ENCODE measurements at regions not wholly inside any gene's neighbourhood (a gene's known extent, or its start where the extent isn't known, plus 50 kb on each side); places are given as distances from the start of the nearest gene placed in this dataset.
A peak's percentile ranks its signal among the peaks of the same experiment; 100 is the strongest.
"Not testable (repeated sequence)": the region's sequence is repeated elsewhere in the genome, so short reads cannot be mapped to it uniquely, and the experiment has no call there.

GRCh38 chr1:206317878-206318514 lies 114.7 kb downstream of the SRGAP2 start:
- not testable (repeated sequence) for DNase-seq (ENCODE audit: low spot score); H3K27ac ChIP-seq (ENCODE audit: low read depth in 1 of 2, low read length in 2 of 2); H3K9ac ChIP-seq (ENCODE audit: low read depth in 1 of 2, low read length in 2 of 2); H3K27me3 ChIP-seq (ENCODE audit: control insufficient read depth in 4 of 4, insufficient read depth in 4 of 4, low read length in 3 of 4); H3K4me1 ChIP-seq (ENCODE audit: control insufficient read depth in 4 of 4, insufficient read depth in 4 of 4, low read length in 3 of 4); H3K9me3 ChIP-seq (ENCODE audit: control insufficient read depth in 4 of 4, low read length in 3 of 4); H3K4me3 ChIP-seq (ENCODE audit: low read depth in 1 of 3, low read length in 3 of 3); H3K36me3 ChIP-seq (ENCODE audit: control insufficient read depth in 4 of 4, insufficient read depth in 3 of 4, low read depth in 1 of 4, low read length in 3 of 4)
- WGBS: 86% methylated on average over 3 of the region's 5 CpGs

GRCh38 chr1:206320227-206320626 lies 116.9 kb downstream of the SRGAP2 start:
- not testable (repeated sequence) for H3K9me3 ChIP-seq (ENCODE audit: control insufficient read depth in 4 of 4, low read length in 3 of 4); H3K27me3 ChIP-seq (ENCODE audit: control insufficient read depth in 4 of 4, insufficient read depth in 4 of 4, low read length in 3 of 4); DNase-seq (ENCODE audit: low spot score); H3K36me3 ChIP-seq (ENCODE audit: control insufficient read depth in 4 of 4, insufficient read depth in 3 of 4, low read depth in 1 of 4, low read length in 3 of 4); H3K27ac ChIP-seq (ENCODE audit: low read depth in 1 of 2, low read length in 2 of 2); H3K9ac ChIP-seq (ENCODE audit: low read depth in 1 of 2, low read length in 2 of 2); H3K4me1 ChIP-seq (ENCODE audit: control insufficient read depth in 4 of 4, insufficient read depth in 4 of 4, low read length in 3 of 4); H3K4me3 ChIP-seq (ENCODE audit: low read depth in 1 of 3, low read length in 3 of 3)
- WGBS: no CpG with 5 or more reads among the region's 2 CpGs

DNA sequence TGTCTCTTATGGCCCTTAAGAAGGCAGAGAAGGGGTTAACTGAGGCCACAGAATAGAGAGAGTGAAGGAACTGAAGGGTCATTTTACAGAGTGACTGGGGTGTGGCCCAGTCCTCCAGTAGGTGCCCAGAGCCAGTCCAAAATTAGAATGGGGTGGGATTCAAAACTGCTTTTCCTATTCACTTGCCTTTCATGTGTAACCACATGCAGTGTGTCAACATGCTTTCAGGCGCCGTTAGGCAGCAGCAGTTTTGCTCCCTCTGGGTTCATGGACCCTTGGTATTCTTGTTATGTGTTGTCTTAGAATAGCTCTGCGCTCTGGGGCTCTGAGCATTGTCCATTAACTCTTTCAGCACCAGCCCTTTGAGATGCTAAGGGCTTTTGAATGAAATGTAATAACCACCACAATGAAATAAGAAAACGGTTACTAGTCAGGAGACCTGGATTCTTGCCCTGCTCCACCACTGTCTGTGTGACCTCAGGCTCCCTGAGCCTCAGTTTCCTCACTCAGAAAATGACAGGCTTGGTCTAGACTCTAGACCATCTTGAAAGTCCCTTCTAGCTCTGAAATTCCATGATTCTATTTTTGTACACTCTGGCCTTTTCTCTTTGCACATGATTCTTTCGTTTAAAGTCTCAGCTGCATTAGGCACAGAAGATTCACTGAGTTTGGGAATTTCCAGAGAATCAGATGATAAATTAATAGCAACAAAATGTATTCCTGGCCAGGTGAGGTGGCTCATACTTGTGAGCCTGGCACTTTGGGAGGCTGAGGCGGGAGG lies 123.0 kb downstream of the SRGAP2 start:
- H3K9ac ChIP-seq (ENCODE audit: low read depth in 1 of 2, low read length in 2 of 2); H3K4me3 ChIP-seq (ENCODE audit: low read depth in 1 of 3, low read length in 3 of 3); H3K9me3 ChIP-seq (ENCODE audit: control insufficient read depth in 4 of 4, low read length in 3 of 4); H3K27ac ChIP-seq (ENCODE audit: low read depth in 1 of 2, low read length in 2 of 2); H3K27me3 ChIP-seq (ENCODE audit: control insufficient read depth in 4 of 4, insufficient read depth in 4 of 4, low read length in 3 of 4); DNase-seq (ENCODE audit: low spot score); H3K36me3 ChIP-seq (ENCODE audit: control insufficient read depth in 4 of 4, insufficient read depth in 3 of 4, low read depth in 1 of 4, low read length in 3 of 4); H3K4me1 ChIP-seq (ENCODE audit: control insufficient read depth in 4 of 4, insufficient read depth in 4 of 4, low read length in 3 of 4): not testable (repeated sequence)
- peak in 1 of 2 donors; percentile 3 for TF ChIP-seq RXRA (IDR thresholded peaks at IDR 0.05)
- 53% methylated on average over 5 of the region's 6 CpGs for WGBS

DNA sequence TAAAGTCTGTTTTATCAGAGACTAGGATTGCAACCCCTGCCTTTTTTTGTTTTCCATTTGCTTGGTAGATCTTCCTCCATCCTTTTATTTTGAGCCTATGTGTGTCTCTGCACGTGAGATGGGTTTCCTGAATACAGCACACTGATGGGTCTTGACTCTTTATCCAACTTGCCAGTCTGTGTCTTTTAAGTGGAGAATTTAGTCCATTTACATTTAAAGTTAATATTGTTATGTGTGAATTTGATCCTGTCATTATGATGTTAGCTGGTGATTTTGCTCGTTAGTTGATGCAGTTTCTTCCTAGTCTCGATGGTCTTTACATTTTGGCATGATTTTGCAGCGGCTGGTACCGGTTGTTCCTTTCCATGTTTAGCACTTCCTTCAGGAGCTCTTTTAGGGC lies 128.3 kb downstream of the SRGAP2 start:
- H3K9ac ChIP-seq (ENCODE audit: low read depth in 1 of 2, low read length in 2 of 2); H3K27ac ChIP-seq (ENCODE audit: low read depth in 1 of 2, low read length in 2 of 2); DNase-seq (ENCODE audit: low spot score); H3K27me3 ChIP-seq (ENCODE audit: control insufficient read depth in 4 of 4, insufficient read depth in 4 of 4, low read length in 3 of 4); H3K4me3 ChIP-seq (ENCODE audit: low read depth in 1 of 3, low read length in 3 of 3); H3K36me3 ChIP-seq (ENCODE audit: control insufficient read depth in 4 of 4, insufficient read depth in 3 of 4, low read depth in 1 of 4, low read length in 3 of 4); H3K9me3 ChIP-seq (ENCODE audit: control insufficient read depth in 4 of 4, low read length in 3 of 4); H3K4me1 ChIP-seq (ENCODE audit: control insufficient read depth in 4 of 4, insufficient read depth in 4 of 4, low read length in 3 of 4): not testable (repeated sequence)
- WGBS: 95% methylated on average over 2 of the region's 5 CpGs

- WGBS: 99% methylated on average over 13 of the region's 13 CpGs
- DNase-seq (ENCODE audit: low spot score): not testable (repeated sequence)
Measured at GRCh38 chr1:206333316-206333715, 130.0 kb downstream of the SRGAP2 start.

DNA sequence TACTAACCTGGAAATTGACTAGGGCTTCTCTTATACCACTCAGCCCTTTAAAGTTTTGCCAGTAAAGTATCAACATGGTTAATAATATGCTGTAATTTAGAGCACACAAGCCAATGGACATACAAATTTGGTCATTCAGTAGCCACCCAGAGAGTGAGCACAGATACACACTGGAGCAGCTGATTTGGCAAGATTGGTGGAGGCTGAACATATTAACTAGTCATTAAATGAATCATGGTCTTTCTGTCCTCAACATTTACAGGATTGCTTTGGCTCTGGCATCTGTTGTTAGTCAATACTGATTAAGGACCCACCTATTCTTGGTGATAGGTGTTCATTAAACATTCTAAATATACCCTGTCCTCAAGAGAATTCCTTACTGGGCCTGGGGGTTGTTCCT lies 130.6 kb downstream of the SRGAP2 start:
- not testable (repeated sequence) for H3K27me3 ChIP-seq (ENCODE audit: control insufficient read depth in 4 of 4, insufficient read depth in 4 of 4, low read length in 3 of 4); H3K27ac ChIP-seq (ENCODE audit: low read depth in 1 of 2, low read length in 2 of 2); H3K9ac ChIP-seq (ENCODE audit: low read depth in 1 of 2, low read length in 2 of 2); DNase-seq (ENCODE audit: low spot score); H3K4me3 ChIP-seq (ENCODE audit: low read depth in 1 of 3, low read length in 3 of 3); H3K9me3 ChIP-seq (ENCODE audit: control insufficient read depth in 4 of 4, low read length in 3 of 4); H3K4me1 ChIP-seq (ENCODE audit: control insufficient read depth in 4 of 4, insufficient read depth in 4 of 4, low read length in 3 of 4); H3K36me3 ChIP-seq (ENCODE audit: control insufficient read depth in 4 of 4, insufficient read depth in 3 of 4, low read depth in 1 of 4, low read length in 3 of 4)

More at GRCh38 chr1:206333316-206333715, 130.0 kb downstream of the SRGAP2 start:
- H3K36me3 ChIP-seq (ENCODE audit: control insufficient read depth in 4 of 4, insufficient read depth in 3 of 4, low read depth in 1 of 4, low read length in 3 of 4); H3K4me1 ChIP-seq (ENCODE audit: control insufficient read depth in 4 of 4, insufficient read depth in 4 of 4, low read length in 3 of 4); H3K27ac ChIP-seq (ENCODE audit: low read depth in 1 of 2, low read length in 2 of 2); H3K9ac ChIP-seq (ENCODE audit: low read depth in 1 of 2, low read length in 2 of 2); H3K27me3 ChIP-seq (ENCODE audit: control insufficient read depth in 4 of 4, insufficient read depth in 4 of 4, low read length in 3 of 4); H3K4me3 ChIP-seq (ENCODE audit: low read depth in 1 of 3, low read length in 3 of 3); H3K9me3 ChIP-seq (ENCODE audit: control insufficient read depth in 4 of 4, low read length in 3 of 4): not testable (repeated sequence)

DNA sequence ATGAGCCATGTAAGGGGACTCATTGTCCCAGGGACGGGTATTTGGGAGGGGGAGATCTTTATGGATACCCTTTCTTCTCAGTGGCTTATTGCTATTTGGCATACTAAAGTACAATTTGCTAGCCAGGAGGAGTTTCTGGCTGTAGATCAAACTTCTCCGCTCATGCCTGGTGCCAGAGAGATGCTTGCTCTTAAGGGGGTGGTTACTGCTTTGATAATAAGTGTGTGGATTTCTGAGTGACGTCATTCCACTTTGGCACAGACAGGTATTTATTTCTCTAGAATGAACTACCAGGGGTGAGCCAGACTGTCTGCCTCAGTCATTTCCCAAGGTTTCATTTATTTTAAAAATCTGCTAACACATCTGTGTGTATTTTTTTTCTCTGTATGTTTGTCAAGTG lies 131.1 kb downstream of the SRGAP2 start:
- not testable (repeated sequence) for H3K4me1 ChIP-seq (ENCODE audit: control insufficient read depth in 4 of 4, insufficient read depth in 4 of 4, low read length in 3 of 4); H3K36me3 ChIP-seq (ENCODE audit: control insufficient read depth in 4 of 4, insufficient read depth in 3 of 4, low read depth in 1 of 4, low read length in 3 of 4); H3K9ac ChIP-seq (ENCODE audit: low read depth in 1 of 2, low read length in 2 of 2); H3K27ac ChIP-seq (ENCODE audit: low read depth in 1 of 2, low read length in 2 of 2); H3K9me3 ChIP-seq (ENCODE audit: control insufficient read depth in 4 of 4, low read length in 3 of 4); H3K27me3 ChIP-seq (ENCODE audit: control insufficient read depth in 4 of 4, insufficient read depth in 4 of 4, low read length in 3 of 4); DNase-seq (ENCODE audit: low spot score); H3K4me3 ChIP-seq (ENCODE audit: low read depth in 1 of 3, low read length in 3 of 3)
- WGBS: 69% methylated on average over 3 of the region's 3 CpGs

GRCh38 chr1:206335162-206335561 lies 131.8 kb downstream of the SRGAP2 start:
- not testable (repeated sequence) for H3K4me3 ChIP-seq (ENCODE audit: low read depth in 1 of 3, low read length in 3 of 3); H3K27me3 ChIP-seq (ENCODE audit: control insufficient read depth in 4 of 4, insufficient read depth in 4 of 4, low read length in 3 of 4); H3K9ac ChIP-seq (ENCODE audit: low read depth in 1 of 2, low read length in 2 of 2); H3K4me1 ChIP-seq (ENCODE audit: control insufficient read depth in 4 of 4, insufficient read depth in 4 of 4, low read length in 3 of 4); DNase-seq (ENCODE audit: low spot score); H3K36me3 ChIP-seq (ENCODE audit: control insufficient read depth in 4 of 4, insufficient read depth in 3 of 4, low read depth in 1 of 4, low read length in 3 of 4); H3K27ac ChIP-seq (ENCODE audit: low read depth in 1 of 2, low read length in 2 of 2); H3K9me3 ChIP-seq (ENCODE audit: control insufficient read depth in 4 of 4, low read length in 3 of 4)

All from liver (tissue), 7 donors.